AML-193 (cell line): ENCODE measurements at regions not wholly inside any gene's neighbourhood (a gene's known extent, or its start where the extent isn't known, plus 50 kb on each side); places are given as distances from the start of the nearest gene placed in this dataset.
A peak's percentile ranks its signal among the peaks of the same experiment; 100 is the strongest.

Experiments
- DNase-seq, 2 experiments: peaks; one replicate each; lab custom pipeline; 2025; lab: John Stamatoyannopoulos, UW

DNA sequence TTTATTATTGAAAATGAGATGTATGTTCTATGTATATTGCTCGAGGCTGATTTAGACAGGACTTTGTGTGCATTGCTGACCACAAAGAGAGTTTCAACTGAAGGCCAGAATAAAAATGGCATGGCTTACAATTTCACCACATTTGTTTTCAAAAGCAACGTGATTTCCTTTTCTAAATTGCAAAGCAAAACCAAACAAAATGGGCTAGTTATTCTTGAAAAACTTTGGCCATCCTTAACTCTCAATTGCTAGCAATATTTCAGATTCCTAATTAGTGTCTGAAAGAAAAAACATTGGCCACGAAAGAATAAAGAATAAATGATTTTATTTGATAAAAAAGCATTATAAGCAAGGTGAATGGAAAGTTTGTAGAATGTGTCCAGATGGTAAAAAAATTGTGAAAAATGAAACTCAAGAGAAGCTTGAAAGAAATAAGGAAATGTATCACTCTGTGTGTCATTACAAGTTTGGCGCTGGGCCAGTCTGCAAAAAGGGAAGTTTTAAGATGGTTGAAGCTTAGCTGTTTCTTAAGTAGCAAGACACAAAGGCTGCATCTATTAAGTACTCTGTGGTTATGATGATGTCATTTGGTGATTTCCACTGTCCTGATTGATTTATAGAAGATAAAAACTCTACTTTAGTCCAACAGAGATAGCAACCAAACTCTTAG lies 89.2 kb upstream of the PRLR start:
- DNase-seq: peak; percentile 89 to 94

DNA sequence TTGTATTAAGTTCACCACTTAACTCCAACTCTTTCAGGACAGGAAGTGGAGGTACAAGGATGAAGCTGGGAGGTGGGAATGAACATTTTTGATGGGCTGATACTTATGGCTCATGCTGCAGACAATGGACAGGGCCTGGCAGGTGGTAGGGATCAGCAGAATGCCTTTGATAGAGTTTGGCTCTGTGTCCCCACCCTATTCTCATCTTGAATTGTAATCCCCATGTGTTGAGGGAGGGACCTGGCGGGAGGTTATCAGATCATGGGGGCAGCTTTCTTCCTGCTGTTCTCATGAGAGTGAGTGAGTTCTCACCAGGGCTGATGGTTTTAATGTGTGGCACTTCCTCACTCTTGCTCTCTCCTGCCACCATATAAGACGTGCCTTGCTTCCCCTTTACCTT lies 87.3 kb upstream of the PRLR start:
- DNase-seq: no peak

DNA sequence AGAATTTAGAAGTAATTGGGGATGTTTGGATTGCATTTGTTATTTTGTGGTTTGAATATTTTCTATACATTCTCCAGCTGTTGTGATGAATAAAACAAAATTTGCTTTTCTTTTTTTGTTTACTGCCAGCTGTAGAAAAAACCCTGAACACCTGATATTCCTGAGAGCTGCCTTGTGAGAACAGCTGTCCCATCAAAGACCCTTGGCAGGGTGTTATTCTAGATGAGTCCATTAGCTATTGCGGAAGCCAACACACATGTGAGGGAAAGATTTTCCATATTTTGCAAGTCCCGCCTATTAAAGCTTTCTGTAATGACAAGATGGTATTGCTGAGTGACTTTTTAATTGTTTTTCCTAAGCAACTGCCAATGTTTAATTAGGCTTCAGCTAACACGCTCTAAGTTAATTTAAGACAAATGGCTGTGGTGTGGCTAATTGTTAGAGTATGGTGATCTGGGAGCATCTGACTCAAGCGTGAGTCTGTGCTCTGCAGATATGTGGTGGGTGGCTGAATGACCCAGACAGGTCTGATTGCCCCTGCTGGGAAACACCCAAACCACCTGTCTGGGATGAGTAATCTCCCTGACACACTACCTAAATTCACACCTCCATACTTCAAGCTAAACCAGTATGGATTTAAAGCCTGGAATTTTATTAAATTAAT lies 86.5 kb upstream of the PRLR start:
- DNase-seq: no peak

DNA sequence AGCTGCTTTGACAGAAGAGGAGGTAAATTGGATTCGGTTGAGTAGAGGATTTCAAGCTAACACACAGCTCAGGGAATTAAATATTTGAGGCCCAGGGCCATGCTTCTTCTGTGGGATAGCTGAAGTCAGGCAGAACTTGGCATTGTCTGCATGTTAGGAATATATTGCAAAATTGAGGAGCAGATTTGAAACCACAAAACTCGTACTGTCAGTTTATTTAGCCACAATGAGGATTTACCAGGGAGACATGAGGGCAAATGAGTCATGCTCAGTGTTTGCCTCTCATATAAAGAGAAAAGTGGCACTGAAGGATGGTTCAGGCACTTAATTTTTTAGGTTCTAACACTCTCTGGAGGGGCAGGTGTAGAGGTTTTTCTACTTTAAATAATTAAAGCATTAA lies 83.0 kb upstream of the PRLR start:
- DNase-seq: peak; percentile 72 to 81

DNA sequence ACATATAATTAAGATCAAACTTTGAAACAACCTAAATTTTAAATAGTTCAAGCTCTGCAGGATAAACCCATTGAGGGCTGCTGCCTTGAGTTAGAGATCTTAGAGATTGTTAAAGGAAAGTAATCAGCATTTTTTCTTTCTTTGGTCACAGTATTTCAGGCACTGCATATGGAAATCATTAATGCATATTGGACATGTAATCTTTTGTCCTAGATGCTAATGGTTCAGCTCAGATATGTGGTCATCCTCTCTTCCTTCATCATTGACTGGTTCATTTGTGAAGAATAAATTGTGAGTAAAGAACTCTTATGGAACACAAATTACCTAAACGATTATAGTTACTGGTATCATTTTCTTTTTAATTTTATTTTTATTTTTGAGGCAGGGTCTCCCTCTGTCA lies 82.0 kb upstream of the PRLR start:
- DNase-seq: no peak

DNA sequence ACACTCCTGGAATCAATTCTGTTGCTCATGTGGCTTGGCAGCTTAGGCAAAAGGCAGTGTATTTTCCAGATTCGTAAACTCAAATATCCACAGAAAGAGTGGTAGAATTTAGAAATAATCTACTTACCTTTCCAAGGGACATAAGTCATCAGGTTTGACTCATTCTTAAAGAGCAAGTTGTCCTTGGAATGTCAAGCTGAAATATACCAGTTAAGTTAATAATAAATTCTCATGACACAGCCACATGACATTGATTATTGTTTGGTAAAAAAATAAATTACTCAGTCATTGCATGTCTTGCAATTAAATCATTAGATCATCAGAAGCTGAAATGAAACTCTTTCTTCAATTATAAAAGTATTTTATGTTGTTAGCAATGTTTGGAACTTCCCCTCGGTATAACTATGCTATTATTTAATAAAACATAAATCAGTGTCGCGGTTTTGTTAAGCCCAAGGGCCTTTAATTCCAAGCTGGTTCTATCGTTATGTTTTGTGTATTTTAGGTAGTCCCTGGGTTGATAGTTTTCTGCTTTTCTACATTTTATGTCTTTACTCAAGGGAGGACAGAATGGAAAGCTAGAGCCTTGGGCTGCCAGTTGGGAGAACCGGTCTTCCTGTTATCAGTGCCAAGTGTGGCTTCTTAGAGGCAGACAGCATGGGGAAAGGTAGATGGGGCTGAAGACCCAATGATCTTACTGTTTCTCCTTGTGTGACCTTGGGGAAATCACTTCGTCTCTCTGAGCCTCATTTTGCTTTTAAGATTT lies 79.3 kb upstream of the PRLR start:
- DNase-seq: no peak

DNA sequence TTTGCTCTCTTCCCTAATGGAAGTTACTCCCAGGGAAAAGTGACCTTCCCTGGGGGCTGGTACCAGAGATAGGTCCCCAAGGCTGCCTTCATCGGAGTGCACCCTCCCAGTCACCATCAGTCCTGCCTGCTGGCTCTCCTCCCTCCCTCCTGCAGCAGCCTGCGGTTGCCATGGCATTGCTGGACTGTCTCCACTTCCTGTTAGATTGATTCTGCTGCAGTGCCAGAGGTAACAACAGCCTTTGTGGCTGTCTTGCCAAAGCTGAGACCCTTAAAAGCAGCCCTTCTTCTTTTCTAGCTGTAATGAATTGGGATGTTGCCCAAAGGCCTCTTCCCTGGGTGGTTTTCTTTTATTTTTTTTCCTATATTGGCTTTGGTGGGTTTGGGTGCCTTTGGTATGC lies 78.1 kb upstream of the PRLR start:
- no peak for DNase-seq

DNA sequence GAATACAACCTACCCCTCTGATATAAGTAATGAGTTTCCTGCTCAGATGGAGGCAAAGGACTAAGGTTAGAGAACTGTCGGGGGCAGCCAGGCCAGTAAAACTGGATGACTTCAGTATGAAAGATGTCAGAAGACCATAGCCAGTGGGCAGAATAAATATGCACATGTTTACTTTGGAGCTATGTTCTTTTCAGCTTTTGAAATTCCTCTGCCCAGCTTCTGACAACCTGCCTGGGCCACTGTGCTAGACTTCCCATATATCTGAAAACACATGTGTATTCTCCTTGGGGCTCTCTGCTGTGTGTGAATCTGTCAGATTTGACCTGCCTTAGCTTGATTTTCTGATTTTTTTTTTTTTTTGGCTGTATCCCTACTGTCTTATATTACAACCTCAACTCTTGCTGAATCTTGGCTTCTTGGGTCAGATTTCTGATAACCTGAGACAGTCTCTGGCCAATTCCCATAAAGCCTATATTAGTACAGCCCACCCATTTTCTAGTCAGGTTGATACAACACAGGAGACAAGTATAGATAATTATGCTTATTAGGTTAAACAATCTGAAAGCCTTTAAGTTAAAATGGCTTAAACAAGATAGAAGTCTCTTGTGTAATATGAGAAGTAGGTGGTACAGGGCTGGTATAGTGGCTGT lies 76.6 kb upstream of the PRLR start:
- no peak for DNase-seq

DNA sequence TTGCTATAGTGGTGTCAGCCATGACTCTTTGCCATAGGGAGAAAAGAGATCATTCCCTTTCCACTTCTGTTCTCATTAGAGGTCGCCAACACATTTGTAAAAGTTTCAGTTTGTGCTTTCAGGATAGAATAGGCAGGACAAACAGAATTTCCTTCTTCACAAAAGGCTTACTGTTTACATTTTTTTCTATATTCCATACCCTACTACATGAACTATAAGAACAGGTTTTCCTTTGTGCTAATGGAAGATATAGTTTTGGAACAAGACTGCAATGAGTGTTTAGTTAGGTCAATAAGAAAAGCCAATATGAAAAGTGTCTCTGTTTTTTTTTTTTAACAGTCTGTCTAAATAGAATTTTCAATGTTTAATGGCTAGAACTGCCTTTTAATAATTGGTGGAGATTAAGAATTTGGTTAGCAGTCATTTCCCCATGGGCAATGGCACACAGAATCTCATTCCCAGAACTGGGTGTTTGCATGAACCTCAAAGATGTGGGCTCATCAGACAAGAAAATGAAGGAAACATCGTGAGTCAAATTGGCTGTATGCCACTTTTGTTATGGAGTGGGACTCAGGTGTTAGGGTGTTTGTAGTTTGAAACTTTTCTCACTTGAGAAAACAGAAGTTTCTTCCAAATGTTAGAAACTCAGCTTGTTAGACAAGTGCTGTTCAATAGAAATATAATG lies 75.2 kb upstream of the PRLR start:
- no peak for DNase-seq

DNA sequence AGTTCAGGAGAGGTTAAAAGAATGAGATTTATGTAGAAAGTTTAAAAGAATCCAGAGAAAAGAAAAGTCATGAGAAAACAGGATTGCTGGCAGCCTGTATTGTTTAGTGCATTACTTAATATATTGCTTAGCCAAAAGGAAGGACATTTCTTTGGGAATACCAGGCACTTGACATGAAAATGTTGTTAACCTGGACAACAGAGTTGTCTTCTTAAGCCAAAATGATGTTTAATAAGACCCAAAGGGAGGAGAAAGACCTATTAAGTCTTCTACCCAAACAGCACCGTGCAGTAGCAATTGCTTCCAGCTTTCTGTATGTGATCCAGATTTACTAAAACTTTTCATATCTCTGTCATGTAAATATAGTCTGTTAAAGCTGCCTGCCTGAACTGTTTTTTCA lies 74.0 kb upstream of the PRLR start:
- DNase-seq: no peak

DNA sequence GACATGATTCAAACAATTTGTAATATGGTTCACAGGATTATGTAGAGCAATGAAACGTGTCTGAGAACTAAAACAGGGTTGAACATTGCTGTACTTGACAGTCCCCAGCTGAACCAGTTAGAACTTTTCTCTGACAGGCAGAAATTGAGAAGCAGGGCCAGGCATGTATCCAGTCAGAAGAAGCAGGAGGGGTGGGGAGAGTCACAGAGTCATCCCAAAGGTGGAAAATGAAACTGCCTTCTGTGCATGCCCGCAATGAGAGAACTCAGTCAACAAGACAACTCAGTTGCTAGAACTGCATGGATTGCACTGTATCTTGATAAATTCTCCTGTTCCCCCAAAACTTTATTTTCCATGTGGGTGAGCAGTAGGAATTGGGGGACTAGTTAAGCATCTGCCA lies 72.9 kb upstream of the PRLR start:
- DNase-seq: no peak

DNA sequence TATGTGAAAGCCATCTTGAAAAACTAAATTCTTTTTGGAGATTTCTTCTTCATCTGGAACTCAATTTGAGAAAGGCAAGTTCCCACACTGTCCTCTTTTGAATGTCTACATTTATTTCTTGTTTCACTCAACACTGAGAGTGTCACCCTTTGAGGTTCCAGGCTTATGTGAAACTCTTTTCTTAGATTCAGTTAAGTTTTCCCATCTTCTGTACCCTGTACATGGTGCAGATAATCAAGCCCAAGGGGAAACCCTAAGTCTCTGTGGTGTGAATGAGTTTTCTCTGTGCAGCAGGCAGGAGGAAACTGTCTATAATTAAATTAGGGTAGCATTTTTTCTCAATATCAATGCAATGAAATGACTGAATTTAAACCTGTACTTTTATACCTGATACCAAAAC lies 72.3 kb upstream of the PRLR start:
- DNase-seq: no peak

DNA sequence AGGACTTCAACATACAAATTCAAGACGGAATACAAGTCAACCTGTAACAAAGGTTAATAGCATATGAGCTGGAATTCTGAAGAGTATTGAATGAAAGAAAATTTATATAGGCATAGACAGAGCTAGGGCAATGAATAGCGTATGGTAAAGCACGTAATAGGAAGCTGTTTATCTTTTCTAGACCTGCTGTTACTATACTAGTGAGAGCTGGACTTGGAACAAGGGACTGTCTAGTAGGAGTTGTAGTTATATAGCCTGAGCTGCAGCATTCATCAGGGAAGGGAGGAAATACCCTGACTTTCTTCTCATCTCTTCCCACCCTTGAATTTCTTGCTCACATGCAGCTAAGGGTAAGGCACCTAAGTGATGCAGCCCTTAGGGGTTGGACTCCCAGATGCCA lies 67.5 kb upstream of the PRLR start:
- no peak for DNase-seq

DNA sequence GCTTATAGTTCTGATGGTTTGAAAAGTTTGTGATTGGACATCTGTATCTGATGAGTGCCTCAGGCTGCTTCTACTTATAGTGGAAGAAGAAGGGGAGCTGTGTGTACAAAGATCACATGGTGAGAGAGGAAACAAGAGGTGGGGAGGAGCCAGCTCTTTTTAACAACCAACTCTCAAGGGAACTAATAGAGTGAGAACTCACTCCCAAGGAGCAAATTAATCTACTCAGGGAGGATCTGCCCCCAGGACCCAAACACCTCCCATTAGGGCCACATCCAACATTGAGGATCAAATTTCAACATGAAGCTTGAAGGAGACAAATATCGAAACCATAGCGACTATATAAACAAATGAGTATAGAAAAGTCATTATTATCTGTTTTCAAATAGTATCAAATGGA lies 64.7 kb upstream of the PRLR start:
- no peak for DNase-seq

DNA sequence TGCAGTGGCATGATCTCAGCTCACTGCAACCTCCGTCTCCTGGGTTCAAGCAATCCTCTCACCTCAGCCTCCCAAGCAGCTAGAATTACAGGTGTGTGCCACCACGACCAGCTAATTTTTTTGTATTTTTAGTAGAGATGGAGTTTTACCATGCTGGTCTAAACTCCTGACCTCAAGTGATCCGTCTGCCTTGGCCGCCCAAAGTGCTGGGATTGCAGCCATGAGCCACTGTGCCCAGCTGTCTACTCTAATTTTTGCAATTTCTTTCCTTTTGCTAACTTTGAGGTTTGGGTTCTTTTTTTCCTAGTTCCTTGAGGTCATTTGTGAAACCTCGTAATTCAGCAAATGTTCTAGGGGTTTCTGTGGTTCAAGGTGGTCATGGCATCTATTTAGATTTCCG lies 63.7 kb upstream of the PRLR start:
- DNase-seq: no peak

DNA sequence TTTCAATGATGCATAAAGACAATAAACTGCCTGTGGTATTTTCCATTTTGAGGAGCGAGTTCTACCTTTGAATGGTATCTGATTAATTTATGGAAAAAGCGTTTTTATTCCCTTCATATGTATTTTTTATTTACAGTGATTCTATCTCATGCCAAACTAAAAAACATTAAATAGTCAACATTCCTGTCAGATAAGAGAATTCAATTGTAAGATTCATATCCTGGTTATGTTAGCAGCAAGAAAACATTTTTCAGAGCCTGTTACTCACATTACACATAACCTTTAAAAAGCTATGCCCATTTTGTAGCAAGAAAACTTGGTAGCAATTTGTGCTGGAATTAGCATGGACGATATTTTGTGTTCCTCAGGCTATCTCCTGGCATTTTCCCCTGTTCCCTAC lies 55.1 kb upstream of the PRLR start:
- DNase-seq: no peak

DNA sequence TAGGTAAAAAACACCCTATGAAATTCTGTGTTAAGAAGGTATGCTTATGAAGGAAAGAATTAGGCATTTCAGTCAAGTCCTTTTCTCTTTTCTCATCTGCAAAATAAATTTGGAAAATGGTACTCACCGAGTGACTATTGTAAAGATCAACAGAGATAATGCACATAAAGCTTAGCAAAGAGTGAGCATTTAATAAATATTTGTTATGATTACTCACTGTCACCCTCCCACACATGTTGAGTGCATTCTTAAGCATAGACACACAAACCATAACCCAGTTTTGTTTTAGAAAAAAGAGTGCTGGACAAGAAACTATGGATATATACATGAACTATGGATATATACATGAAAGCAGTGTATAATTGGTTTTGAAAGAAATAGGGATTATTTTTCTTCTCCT lies 54.7 kb upstream of the PRLR start:
- no peak for DNase-seq

DNA sequence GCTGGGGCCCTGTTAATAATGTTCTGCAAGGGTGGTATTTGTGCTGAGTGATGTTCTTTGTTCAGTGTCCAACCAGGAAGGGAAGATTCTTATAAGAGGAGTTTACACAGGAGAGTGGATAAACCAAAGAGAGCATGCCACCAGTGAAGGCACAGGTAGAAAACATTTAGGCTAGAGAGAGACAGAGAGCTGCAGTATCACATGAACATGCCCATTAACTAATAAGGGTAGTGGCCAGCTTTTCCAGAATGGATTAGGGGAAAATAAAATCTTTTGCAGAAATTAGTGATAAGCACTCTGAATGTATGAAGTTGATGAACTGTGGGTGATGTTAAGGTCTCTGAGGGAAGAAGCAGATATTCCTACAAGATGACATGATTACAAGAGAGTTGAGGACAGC lies 54.1 kb upstream of the PRLR start:
- no peak for DNase-seq

DNA sequence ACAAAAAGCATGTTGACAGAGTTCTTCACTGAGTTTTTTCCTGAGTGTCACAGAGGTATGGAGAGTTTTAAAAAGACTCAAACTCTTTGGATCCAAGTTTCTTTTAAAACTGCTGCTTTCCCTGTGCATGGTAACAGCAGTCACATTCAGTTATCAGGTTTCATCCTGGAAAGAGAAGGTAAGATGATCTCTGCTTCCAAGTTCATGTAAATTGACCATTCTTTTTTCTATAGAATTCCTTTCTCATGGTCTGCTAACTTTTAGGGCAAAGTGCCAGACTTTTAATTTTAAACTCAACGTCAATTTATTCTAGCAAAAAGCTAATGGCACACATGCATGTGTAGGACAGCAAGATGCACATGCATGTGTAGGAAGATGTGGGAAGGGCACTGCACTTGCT lies 52.5 kb upstream of the PRLR start:
- DNase-seq: no peak

DNA sequence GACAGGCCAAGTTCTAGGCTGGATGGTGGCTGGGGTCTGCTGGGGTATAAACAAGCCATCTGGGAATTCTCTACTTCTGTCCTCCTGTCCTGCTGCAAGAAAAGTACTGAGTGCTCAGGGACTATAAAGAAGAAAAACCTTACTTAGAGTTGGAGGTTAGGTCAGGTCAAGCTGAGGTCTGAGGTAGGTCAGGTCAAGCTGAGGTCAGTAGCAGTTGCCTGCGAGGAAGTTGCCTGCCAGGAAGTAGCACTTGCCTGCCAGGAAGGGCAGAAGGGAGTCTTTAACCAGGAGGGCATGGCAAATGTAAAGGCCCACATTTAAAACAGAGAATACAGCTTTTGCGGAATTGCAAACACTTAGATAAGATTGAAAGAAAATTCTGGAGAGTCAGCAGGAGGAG lies 51.3 kb upstream of the PRLR start:
- DNase-seq: peak; percentile 73 to 75
